CD14-positive monocyte (primary cell): ENCODE measurements at regions not wholly inside any gene's neighbourhood (a gene's known extent, or its start where the extent isn't known, plus 50 kb on each side); places are given as distances from the start of the nearest gene placed in this dataset.

ENCODE experiments used
- DNase-seq, 3 donors: peaks; one replicate each; pipeline ENCODE4 v3.0.0-alpha.2; 2011 to 2022
- H2AFZ ChIP-seq: 2 replicates; pipeline ENCODE4 v1.6.0; 2012; ENCODE audit warnings: mild to moderate bottlenecking, low read depth, low read length, inconsistent platforms; ENCODE audit not compliant: insufficient read depth, poor library complexity, severe bottlenecking
- H3K27ac ChIP-seq, 2 donors: 1 replicate in 1 of 2; 2 replicates in 1 of 2; pipeline ENCODE4 v1.5.1; 2012 to 2013; ENCODE audit warnings: low read length in 2 of 2, control low read depth in 1 of 2, inconsistent platforms in 1 of 2, low read depth in 1 of 2, mild to moderate bottlenecking in 1 of 2
- H3K27me3 ChIP-seq, 2 donors: one replicate each; pipeline versions ENCODE4 v1.6.0 to v1.6.1; 2011 to 2013; ENCODE audit warnings: low read length in 2 of 2; ENCODE audit not compliant: control insufficient read depth in 2 of 2, insufficient read depth in 2 of 2
- H3K36me3 ChIP-seq, 2 donors: replicated peaks in 1 of 2; 1 replicate in 1 of 2; 2 replicates in 1 of 2; pipeline versions ENCODE4 v1.5.1 to v1.6.1; 2012 to 2013; ENCODE audit warnings: low read length in 2 of 2, control low read depth in 1 of 2, inconsistent platforms in 1 of 2, mild to moderate bottlenecking in 1 of 2; ENCODE audit not compliant: insufficient read depth in 2 of 2, control insufficient read depth in 1 of 2
- H3K4me1 ChIP-seq, 2 donors: 1 replicate in 1 of 2; 2 replicates in 1 of 2; pipeline versions ENCODE4 v1.5.1 to v1.6.1; 2012 to 2013; ENCODE audit warnings: low read length in 2 of 2, control low read depth in 1 of 2, inconsistent platforms in 1 of 2, mild to moderate bottlenecking in 1 of 2, moderate library complexity in 1 of 2; ENCODE audit not compliant: insufficient read depth in 2 of 2, control insufficient read depth in 1 of 2
- H3K4me2 ChIP-seq: replicated peaks from 2 replicates; pipeline ENCODE3; 2012; ENCODE audit warnings: low read length, moderate library complexity, mild to moderate bottlenecking; ENCODE audit not compliant: poor library complexity, severe bottlenecking; ENCODE audit errors: extremely low read depth
- H3K4me3 ChIP-seq, 3 experiments: fragments of 200-600 bp in 1 of 3; sonication (generic) in 1 of 3; replicated peaks in 1 of 3; 1 replicate in 2 of 3; 2 replicates in 1 of 3; pipeline ENCODE4 v1.5.1; 2011 to 2013; ENCODE audit warnings: low read length in 3 of 3, mild to moderate bottlenecking in 3 of 3, control low read depth in 2 of 3, low read depth in 2 of 3, inconsistent platforms in 1 of 3, moderate library complexity in 1 of 3
- H3K79me2 ChIP-seq: 2 replicates; pipeline ENCODE4 v1.6.0; 2012; ENCODE audit warnings: mild to moderate bottlenecking, control low read depth, inconsistent platforms, low read length, moderate library complexity; ENCODE audit not compliant: insufficient read depth
- H3K9ac ChIP-seq: 2 replicates; pipeline ENCODE4 v1.6.0; 2017; ENCODE audit warnings: low read length, mild to moderate bottlenecking; ENCODE audit not compliant: insufficient read depth, poor library complexity, severe bottlenecking
- H3K9me3 ChIP-seq, 2 donors: replicated peaks in 1 of 2; 1 replicate in 1 of 2; 2 replicates in 1 of 2; pipeline versions ENCODE4 v1.5.1 to v1.6.1; 2012 to 2013; ENCODE audit warnings: low read length in 2 of 2, control low read depth in 1 of 2; ENCODE audit not compliant: control insufficient read depth in 1 of 2, insufficient read depth in 1 of 2
- H4K20me1 ChIP-seq: 2 replicates; pipeline ENCODE4 v1.6.0; 2012; ENCODE audit warnings: mild to moderate bottlenecking, low read length, control low read depth, moderate library complexity; ENCODE audit not compliant: insufficient read depth
- H3K27ac Mint-ChIP-seq, 7 donors: one replicate each; pipeline ENCODE4 v1.8.0; 2020; ENCODE audit warnings: mild to moderate bottlenecking in 7 of 7, mixed read lengths in 7 of 7, moderate library complexity in 6 of 7, inconsistent platforms in 2 of 7
- H3K27me3 Mint-ChIP-seq, 3 donors: one replicate each; pipeline ENCODE4 v1.8.0; 2021 to 2022; ENCODE audit warnings: low read depth in 3 of 3, mild to moderate bottlenecking in 3 of 3, mixed read lengths in 3 of 3, moderate library complexity in 3 of 3, inconsistent platforms in 1 of 3
- H3K36me3 Mint-ChIP-seq, 2 donors: one replicate each; pipeline ENCODE4 v1.8.0; 2020; ENCODE audit warnings: mixed read lengths in 2 of 2, inconsistent platforms in 1 of 2, mild to moderate bottlenecking in 1 of 2
- H3K4me1 Mint-ChIP-seq: one replicate; pipeline ENCODE4 v1.8.0; 2020; ENCODE audit warnings: mild to moderate bottlenecking, mixed read lengths
- H3K4me3 Mint-ChIP-seq, 2 donors: one replicate each; pipeline ENCODE4 v1.8.0; 2020; ENCODE audit warnings: mild to moderate bottlenecking in 2 of 2, mixed read lengths in 2 of 2, moderate library complexity in 1 of 2
- H3K9me3 Mint-ChIP-seq, 7 donors: one replicate each; pipeline ENCODE4 v1.8.0; 2020 to 2022; ENCODE audit warnings: mixed read lengths in 7 of 7, mild to moderate bottlenecking in 6 of 7, moderate library complexity in 6 of 7, inconsistent platforms in 2 of 7
- WGBS: methylation state at CpG from one replicate; pipeline ENCODE4 v1.1.5; 2013; ENCODE audit warnings: missing lambda C conversion rate; ENCODE audit not compliant: insufficient coverage; 5-methylcytosine and 5-hydroxymethylcytosine counted together
- intact Hi-C, 2 donors: fragments of 100-400 bp; cut with micrococcal nuclease; formaldehyde crosslinking; loops; one replicate each; pipeline versions ENCODE4 v1.15.0 to v1.15.1; 2023
- TF ChIP-seq, protein P1 (sequence below): fragments of 200-600 bp; IDR thresholded peaks from one replicate; pipeline ENCODE4 v1.8.0; 2022; ENCODE audit warnings: antibody characterized with exemption, mild to moderate bottlenecking

DNA sequence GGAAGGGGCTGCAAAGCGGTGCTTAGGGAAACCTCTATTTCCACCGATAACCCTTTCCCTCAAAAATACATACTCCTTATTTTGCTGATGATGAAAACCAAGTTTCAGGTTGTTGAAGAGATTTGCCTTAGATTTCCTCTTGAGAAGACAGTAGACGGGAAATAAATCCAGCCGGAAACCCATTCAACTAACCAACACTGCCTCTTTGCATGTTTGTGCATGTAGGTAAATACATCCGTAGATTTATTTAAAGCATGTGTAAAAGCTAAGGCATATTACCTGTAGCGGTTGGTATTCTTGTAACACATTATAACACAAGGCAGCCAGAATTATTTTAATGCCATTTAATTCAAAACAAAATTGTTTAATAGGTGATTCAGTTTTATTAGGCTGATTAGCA, 136.3 kb upstream of the SLC22A23 start:
- no peak for DNase-seq
- Mint-ChIP-seq H3K4me1 (peaks cover 20% of the 10 kb centered on the region), H3K9me3 (peaks cover 0 to 6% (median 0%) of the 10 kb centered on the region in 7 donors), H3K27me3 (peaks cover 0 to 4% (median 0%) of the 10 kb centered on the region in 3 donors), H3K4me3 (no peak overlapping the region), H3K36me3 (peaks cover 0 to 1% of the 10 kb centered on the region in 2 donors), H3K27ac (peak overlapping the region in 6 of 7 donors; percentile 41 to 89 (median 72))
- Histone ChIP-seq H4K20me1 (no peaks in the 10 kb centered on the region), H3K4me2 (no peak overlapping the region), H3K9me3 (no peaks in the 10 kb centered on the region), H3K4me1 (peaks cover 9 to 14% of the 10 kb centered on the region in 2 donors), H2AFZ (no peak overlapping the region), H3K79me2 (no peaks in the 10 kb centered on the region), H3K4me3 (no peak overlapping the region), H3K36me3 (no peaks in the 10 kb centered on the region), H3K27ac (no peak overlapping the region), H3K9ac (no peak overlapping the region), H3K27me3 (no peaks in the 10 kb centered on the region)
- intact Hi-C loops: loop anchor here in 1 of 2 donors (10.0 kb wide), 2 partner anchors 238 to 1672 kb away; partner anchors contain the start of genes FARS2 and LYRM4
- TF ChIP-seq, protein P1, sequence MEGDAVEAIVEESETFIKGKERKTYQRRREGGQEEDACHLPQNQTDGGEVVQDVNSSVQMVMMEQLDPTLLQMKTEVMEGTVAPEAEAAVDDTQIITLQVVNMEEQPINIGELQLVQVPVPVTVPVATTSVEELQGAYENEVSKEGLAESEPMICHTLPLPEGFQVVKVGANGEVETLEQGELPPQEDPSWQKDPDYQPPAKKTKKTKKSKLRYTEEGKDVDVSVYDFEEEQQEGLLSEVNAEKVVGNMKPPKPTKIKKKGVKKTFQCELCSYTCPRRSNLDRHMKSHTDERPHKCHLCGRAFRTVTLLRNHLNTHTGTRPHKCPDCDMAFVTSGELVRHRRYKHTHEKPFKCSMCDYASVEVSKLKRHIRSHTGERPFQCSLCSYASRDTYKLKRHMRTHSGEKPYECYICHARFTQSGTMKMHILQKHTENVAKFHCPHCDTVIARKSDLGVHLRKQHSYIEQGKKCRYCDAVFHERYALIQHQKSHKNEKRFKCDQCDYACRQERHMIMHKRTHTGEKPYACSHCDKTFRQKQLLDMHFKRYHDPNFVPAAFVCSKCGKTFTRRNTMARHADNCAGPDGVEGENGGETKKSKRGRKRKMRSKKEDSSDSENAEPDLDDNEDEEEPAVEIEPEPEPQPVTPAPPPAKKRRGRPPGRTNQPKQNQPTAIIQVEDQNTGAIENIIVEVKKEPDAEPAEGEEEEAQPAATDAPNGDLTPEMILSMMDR: no peak
- no CpG with 5 or more reads among the region's 6 CpGs for WGBS

DNA sequence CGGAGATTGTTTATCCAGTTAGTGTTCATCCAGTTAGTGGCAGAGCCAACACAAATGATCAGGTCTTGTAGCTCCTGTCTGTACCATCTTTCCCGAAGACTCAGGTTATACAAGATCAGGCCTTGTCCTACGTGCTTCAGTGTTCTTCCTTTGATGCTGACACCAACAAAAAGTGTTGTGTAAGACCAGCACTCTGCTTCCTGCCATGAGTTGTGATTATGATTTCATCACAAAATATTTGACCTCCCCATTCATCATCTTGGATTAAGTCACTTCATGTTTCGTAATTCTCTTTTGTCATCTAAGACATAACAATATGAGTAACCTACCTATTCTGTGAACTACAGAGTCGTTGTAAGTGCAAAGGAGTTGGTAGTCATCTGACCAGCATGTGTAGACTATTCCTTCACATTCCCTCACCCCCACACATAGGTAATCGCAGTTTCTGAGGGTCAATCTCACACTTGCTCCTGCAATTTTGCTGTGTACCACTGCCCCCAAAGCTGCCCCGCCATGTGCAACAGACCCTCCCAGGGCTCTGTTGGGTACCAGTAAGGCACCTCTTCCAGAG, 135.6 kb upstream of the SLC22A23 start:
- H3K9me3 ChIP-seq: peaks cover 3 to 5% of the 10 kb centered on the region in 2 donors
- TF ChIP-seq, protein P1: no peak
- intact Hi-C loops: loop anchor here in 1 of 2 donors (10.0 kb wide), 2 partner anchors 238 to 1672 kb away; partner anchors contain the start of genes FARS2 and LYRM4
- H3K4me3 Mint-ChIP-seq: no peak overlapping the region
- no peaks in the 10 kb centered on the region for H3K36me3 ChIP-seq
- H3K4me1 Mint-ChIP-seq: peaks cover 20% of the 10 kb centered on the region
- peak overlapping the region; percentile 46 to 74 for H3K27ac ChIP-seq
- 53% methylated on average over 4 of the region's 7 CpGs for WGBS
- no peaks in the 10 kb centered on the region for H4K20me1 ChIP-seq
- no peak overlapping the region for H3K4me3 ChIP-seq
- peaks cover 0 to 1% of the 10 kb centered on the region in 2 donors for H3K36me3 Mint-ChIP-seq
- no peak overlapping the region for H2AFZ ChIP-seq
- peaks cover 9 to 14% of the 10 kb centered on the region in 2 donors for H3K4me1 ChIP-seq
- no peak overlapping the region for H3K4me2 ChIP-seq
- no peak overlapping the region for H3K9ac ChIP-seq
- peak overlapping the region; percentile 66 to 91 (median 85) for H3K27ac Mint-ChIP-seq
- no peaks in the 10 kb centered on the region for H3K27me3 ChIP-seq
- H3K9me3 Mint-ChIP-seq: peaks cover 0 to 8% (median 5%) of the 10 kb centered on the region in 7 donors
- peaks cover 0 to 3% (median 0%) of the 10 kb centered on the region in 3 donors for H3K27me3 Mint-ChIP-seq
- DNase-seq: peak; percentile 85 to 95 (median 94)
- H3K79me2 ChIP-seq: no peaks in the 10 kb centered on the region
